Natural killer cell treated with Interleukin-12 subunit alpha and Interleukin-12 subunit beta and Interleukin-15 and Interleukin-18, amount 100 ng/mL, for 72 hours (primary cell): ENCODE measurements at regions not wholly inside any gene's neighbourhood (a gene's known extent, or its start where the extent isn't known, plus 50 kb on each side); places are given as distances from the start of the nearest gene placed in this dataset.

Source experiments
- ATAC-seq, 2 donors: fragments of 150-1000 bp; cut with Tn5 transposase in 1 of 2; sonication (Bioruptor Pico), chemical (Tn5 transposase) in 1 of 2; 2 replicates each; pipeline ENCODE4 v1.10.0; 2021
- DNase-seq: peaks from one replicate; pipeline ENCODE4 v3.0.0; 2022; ENCODE audit warnings: low spot score
- H3K27ac Mint-ChIP-seq, 2 donors: 1 replicate in 1 of 2; 2 replicates in 1 of 2; pipeline ENCODE4 v1.8.0; 2022; ENCODE audit warnings: mixed read lengths in 2 of 2, mild to moderate bottlenecking in 1 of 2, moderate library complexity in 1 of 2
- H3K27me3 Mint-ChIP-seq, 2 donors: 1 replicate in 1 of 2; 2 replicates in 1 of 2; pipeline ENCODE4 v1.8.0; 2022; ENCODE audit warnings: mixed read lengths in 2 of 2
- H3K36me3 Mint-ChIP-seq: one replicate; pipeline ENCODE4 v1.8.0; 2022; ENCODE audit warnings: mixed read lengths
- H3K4me1 Mint-ChIP-seq, 2 donors: 1 replicate in 1 of 2; 2 replicates in 1 of 2; pipeline ENCODE4 v1.8.0; 2022; ENCODE audit warnings: low read depth in 2 of 2, mixed read lengths in 2 of 2, mild to moderate bottlenecking in 1 of 2
- H3K4me3 Mint-ChIP-seq: one replicate; pipeline ENCODE4 v1.8.0; 2022; ENCODE audit warnings: mixed read lengths
- H3K9me3 Mint-ChIP-seq: 2 replicates; pipeline ENCODE4 v1.8.0; 2022; ENCODE audit warnings: mixed read lengths

DNA sequence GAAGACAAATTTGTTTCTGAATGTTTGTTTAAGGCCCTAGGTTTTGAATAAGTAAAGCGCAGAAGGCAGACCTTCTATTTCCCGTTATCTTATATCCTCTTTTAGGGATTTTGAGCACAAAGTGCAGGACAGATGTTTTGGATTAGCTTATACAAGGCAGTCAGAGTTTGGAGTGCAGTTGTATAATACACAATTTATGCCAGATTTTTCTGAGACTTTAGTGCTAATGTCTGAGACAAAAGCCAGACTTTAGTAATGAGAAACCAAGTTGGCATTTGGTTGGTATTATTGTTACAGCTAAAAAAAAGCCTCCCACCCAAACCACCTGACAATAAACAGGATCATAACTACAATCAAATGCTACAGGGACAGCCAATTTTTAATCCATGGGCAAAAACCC is 309.9 kb upstream of the SATB1 start:
- ATAC-seq: no peak
- Mint-ChIP-seq H3K4me3 (no peak overlapping the region), H3K36me3 (peaks cover 21% of the 10 kb centered on the region), H3K4me1 (peaks cover 61 to 71% of the 10 kb centered on the region in 2 donors), H3K27me3 (no peaks in the 10 kb centered on the region), H3K9me3 (peaks cover 3% of the 10 kb centered on the region), H3K27ac (peak overlapping the region; percentile 96 to 99)
- DNase-seq: no peak

DNA sequence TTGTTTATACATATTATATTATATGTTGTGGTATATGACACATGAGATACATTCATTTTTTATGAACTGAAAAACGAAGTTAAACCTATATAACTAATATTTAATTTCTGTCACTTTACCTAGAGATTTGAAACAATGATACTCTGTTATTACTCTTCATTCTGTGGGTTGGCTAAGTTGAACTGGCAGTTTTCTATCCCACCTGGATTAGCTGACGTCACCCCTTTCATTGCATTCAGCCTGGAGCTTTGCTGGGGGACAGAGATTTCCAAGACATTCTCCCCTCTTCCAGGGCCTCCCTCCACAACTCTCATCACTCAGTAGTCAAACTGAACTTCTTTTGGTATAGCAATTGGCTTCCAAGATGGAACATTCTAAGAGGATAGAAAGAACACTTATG is 309.2 kb upstream of the SATB1 start:
- no peak for ATAC-seq
- Mint-ChIP-seq H3K27me3 (no peaks in the 10 kb centered on the region), H3K4me3 (no peak overlapping the region), H3K9me3 (peaks cover 3% of the 10 kb centered on the region), H3K36me3 (peaks cover 21% of the 10 kb centered on the region), H3K27ac (peak overlapping the region; percentile 96 to 99), H3K4me1 (peaks cover 59 to 70% of the 10 kb centered on the region in 2 donors)
- no peak for DNase-seq

DNA sequence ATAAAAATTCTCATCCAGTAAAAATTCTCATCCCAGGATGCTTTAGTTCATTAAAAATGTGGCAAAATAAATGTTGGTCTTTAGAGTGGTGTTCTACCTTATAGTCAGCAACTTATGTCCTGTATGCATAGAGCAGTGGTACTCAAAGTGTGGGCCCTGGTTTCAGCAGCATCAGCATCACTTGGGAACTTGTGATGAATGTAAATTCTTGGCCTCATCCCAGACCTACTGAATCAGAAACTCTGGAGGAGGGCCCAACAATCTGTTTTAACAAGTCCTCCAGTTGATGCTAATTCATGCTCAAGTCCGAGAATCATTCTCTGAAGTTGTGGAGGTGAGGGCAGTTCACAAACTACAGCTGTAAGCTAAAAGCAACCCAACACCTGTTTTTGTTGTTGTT is 307.3 kb upstream of the SATB1 start:
- Mint-ChIP-seq H3K27ac (no peak overlapping the region), H3K4me1 (peaks cover 55 to 59% of the 10 kb centered on the region in 2 donors), H3K9me3 (peaks cover 5% of the 10 kb centered on the region), H3K27me3 (no peaks in the 10 kb centered on the region), H3K4me3 (no peak overlapping the region), H3K36me3 (peaks cover 22% of the 10 kb centered on the region)
- no peak for DNase-seq
- no peak for ATAC-seq

DNA sequence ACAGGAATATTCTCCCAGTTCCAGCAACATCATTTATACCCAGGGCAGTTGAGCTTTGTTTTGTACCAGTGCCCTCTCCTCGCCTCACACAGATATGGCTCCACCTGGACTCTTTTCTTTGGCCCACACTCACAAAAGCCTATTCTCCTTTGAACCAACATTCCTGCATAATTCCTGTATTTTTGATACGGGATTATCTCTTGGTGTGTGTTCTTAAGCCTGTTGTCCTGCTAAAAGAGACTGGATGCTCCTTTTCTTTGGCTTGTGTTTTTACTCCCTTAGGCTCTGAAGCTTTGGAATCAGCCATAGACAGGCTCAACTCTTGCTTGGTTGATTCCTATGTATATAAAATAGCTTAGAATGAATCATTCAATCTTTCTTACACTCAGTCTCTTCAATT is 305.4 kb upstream of the SATB1 start:
- Mint-ChIP-seq H3K27ac (peak overlapping the region; percentile 42 to 95), H3K27me3 (no peaks in the 10 kb centered on the region), H3K9me3 (peaks cover 9% of the 10 kb centered on the region), H3K36me3 (peaks cover 29% of the 10 kb centered on the region), H3K4me1 (peaks cover 59 to 62% of the 10 kb centered on the region in 2 donors), H3K4me3 (no peak overlapping the region)
- DNase-seq (no peak), ATAC-seq (no peak)

DNA sequence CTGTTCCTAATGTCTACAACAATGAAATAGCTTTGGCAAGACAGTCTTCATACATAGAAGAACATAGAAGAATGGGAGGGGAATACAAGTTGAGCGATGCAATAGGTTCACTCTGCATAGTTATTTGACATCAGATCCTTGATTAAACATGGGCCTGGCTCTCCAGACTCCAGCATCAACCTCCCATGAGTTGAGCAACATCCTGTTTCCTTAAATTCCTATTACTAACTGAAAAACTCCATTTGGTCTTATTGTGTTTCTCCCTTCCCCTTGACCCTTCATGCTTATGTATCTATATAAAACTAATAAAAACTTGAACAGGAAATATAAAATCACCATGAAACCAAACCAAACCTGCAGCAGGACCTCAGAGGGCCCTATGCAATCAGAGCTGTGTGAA is 304.5 kb upstream of the SATB1 start:
- peaks cover 62 to 64% of the 10 kb centered on the region in 2 donors for H3K4me1 Mint-ChIP-seq
- peaks cover 22% of the 10 kb centered on the region for H3K36me3 Mint-ChIP-seq
- no peak overlapping the region for H3K4me3 Mint-ChIP-seq
- H3K27ac Mint-ChIP-seq: peak overlapping the region; percentile 42 to 95
- H3K27me3 Mint-ChIP-seq: no peaks in the 10 kb centered on the region
- H3K9me3 Mint-ChIP-seq: peaks cover 9% of the 10 kb centered on the region
- no peak for ATAC-seq
- DNase-seq: no peak

DNA sequence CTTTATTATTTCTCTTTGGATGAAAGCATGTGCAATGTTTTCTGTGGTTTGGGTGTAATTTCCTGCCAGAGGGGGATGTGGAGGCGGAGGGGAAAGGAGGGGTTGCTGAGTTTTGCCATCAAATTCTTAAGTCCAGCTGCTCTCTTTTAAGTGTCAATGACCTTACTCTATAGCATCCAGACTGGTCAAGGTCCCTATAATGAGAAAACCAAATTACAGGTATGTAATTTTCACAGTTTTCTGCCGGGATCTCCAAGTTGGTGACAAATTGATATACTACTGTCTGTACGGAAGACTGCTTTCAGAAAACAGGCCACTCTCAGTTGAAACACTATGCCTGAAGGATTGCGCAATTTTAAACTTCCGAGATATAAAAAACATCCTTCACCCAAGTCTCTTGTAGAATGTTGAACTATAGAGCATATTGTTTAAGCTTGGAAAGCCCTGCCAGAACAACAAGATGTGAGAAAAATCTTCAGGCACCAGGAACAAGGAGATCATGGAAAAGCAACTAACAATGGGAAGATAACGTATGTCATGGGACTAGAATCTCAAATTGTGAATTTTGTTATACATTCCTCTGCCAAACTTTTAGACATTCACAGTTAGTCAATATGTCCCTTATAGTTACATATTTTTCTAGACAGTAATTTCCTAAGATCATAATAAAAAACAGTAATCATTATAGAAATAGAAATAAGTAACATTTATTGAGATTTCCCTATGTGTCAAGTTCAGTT is 300.7 kb upstream of the SATB1 start:
- H3K36me3 Mint-ChIP-seq: peaks cover 14% of the 10 kb centered on the region
- H3K4me1 Mint-ChIP-seq: peaks cover 66 to 68% of the 10 kb centered on the region in 2 donors
- peaks cover 6% of the 10 kb centered on the region for H3K9me3 Mint-ChIP-seq
- H3K27me3 Mint-ChIP-seq: no peaks in the 10 kb centered on the region
- DNase-seq: peak; percentile 86
- peak overlapping the region; percentile 78 for H3K4me3 Mint-ChIP-seq
- peak overlapping the region; percentile 95 to 98 for H3K27ac Mint-ChIP-seq
- ATAC-seq: peak; percentile 77 to 86

DNA sequence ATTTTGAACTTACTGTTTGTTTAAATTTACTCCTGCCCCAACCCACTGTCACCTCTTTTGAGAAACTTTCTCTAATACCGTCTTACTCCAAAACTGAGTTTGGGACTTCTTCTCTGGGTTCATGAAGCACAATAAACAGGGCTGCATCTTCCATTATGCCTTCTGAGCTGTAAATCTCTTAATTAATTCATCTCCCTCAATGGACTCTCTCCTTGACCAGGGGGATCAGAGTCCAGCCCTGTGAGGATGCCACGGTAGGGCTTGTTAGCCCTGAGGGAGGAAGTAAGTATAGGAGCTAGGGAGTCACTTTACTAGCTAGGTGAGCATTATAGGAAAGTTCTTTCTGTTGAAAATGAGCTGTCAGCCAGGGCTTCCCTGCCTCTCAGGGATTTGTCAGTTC is 299.3 kb upstream of the SATB1 start:
- ATAC-seq: no peak
- no peak for DNase-seq
- Mint-ChIP-seq H3K9me3 (peaks cover 6% of the 10 kb centered on the region), H3K4me3 (peak overlapping the region; percentile 78), H3K27me3 (no peaks in the 10 kb centered on the region), H3K4me1 (peaks cover 57 to 63% of the 10 kb centered on the region in 2 donors), H3K36me3 (peaks cover 16% of the 10 kb centered on the region), H3K27ac (peak overlapping the region; percentile 95 to 98)

DNA sequence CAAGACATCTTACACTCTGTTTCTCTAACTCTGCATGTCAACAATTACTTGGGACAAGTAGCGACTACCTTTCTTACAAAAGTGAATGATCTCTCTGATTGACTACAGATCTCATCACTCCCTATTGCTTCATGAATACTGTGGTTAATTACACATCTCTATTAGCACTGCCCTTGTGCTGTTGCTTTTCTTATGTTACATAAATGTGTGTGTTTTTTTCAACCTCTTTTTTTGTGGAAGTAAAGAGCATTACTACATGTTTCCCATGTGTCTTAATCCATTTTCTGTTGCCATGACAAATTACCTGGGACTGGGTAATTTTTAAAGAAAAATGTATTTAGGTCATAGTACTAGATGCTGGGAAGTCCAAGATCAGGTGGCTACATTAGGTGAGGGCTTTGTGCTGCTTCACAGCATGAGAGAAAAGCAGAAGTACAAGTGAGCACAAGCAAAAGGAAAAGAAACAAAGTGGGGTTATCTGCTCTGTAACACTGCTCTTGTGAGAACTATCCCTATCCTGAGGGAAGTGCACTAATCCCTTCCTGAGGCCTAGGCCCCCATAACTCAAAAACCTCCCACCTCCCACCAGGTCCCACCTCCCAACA is 298.2 kb upstream of the SATB1 start:
- H3K4me3 Mint-ChIP-seq: peak overlapping the region; percentile 78

DNA sequence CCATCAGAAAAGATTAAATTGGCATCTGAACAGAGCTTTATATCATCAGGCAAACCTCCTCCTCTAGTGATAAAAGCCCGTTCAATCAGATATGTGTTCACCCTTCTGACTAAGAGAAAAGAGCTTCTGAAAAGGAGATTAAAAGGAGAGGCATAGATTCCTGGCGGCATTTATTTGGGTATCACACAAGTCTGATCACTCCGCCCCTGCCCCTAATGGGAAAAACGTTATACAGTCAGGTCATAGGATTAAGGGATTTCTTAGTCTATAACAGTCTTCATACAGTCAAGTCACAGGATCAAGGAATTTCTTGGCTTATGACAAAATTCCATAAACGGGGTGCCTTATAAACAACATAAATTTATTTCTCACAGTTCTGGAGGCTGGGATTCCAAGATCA is 295.4 kb upstream of the SATB1 start:
- Mint-ChIP-seq H3K27ac (peak overlapping the region; percentile 95 to 98), H3K9me3 (peaks cover 3% of the 10 kb centered on the region), H3K36me3 (peaks cover 29% of the 10 kb centered on the region), H3K27me3 (no peaks in the 10 kb centered on the region), H3K4me3 (no peak overlapping the region), H3K4me1 (peaks cover 63 to 66% of the 10 kb centered on the region in 2 donors)
- ATAC-seq: no peak
- DNase-seq: no peak

More for the DNA sequence above, 298.2 kb upstream of the SATB1 start:
- Mint-ChIP-seq H3K27ac (peak overlapping the region; percentile 95 to 98), H3K27me3 (no peaks in the 10 kb centered on the region), H3K4me1 (peaks cover 63 to 66% of the 10 kb centered on the region in 2 donors), H3K36me3 (peaks cover 25% of the 10 kb centered on the region), H3K9me3 (peaks cover 6% of the 10 kb centered on the region)
- ATAC-seq: peak in 1 of 2 donors; percentile 41
- DNase-seq: no peak

DNA sequence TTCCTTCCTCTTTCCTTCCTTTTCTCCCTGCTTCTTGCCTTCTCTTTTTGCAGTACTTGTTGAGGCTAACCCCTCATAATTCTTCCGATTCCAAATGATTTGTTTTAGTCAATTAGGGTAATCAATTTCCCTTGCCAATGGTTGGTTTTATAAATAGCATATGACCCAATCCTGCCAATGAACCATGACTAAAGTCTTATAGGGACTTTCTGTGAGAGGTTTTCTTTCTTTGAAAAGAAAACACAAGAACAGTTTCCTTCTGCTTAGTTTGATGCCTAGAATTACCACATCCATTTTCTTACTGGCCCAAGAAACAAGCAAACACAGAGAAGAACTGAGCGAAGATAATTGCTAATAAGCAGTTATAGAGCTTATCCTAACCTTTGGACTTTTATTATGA is 292.5 kb upstream of the SATB1 start:
- Mint-ChIP-seq H3K4me3 (peak overlapping the region; percentile 67), H3K36me3 (peaks cover 35% of the 10 kb centered on the region), H3K9me3 (peaks cover 3% of the 10 kb centered on the region), H3K27ac (peak overlapping the region; percentile 95 to 99), H3K27me3 (no peaks in the 10 kb centered on the region), H3K4me1 (peaks cover 59 to 62% of the 10 kb centered on the region in 2 donors)
- DNase-seq: no peak
- peak; percentile 31 to 43 for ATAC-seq

DNA sequence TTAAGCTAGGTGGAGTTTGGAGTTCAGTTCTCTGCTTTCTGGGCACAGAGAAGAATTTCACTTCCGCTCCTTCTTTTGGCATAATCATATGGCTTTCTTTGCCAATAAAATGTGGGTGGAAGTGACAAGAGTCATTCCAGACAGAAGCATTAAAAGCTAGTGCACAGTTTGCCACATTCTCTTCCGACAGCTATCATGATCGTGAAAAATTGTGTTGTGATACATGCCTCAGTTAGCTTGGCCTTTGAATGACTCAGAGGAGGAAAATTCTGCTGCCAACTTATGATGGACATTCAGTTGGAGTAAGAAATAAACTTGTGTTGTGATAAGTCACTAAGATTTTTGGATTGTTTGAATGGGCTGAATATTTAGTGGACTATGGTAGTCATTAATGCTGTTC is 291.7 kb upstream of the SATB1 start:
- ATAC-seq: no peak
- Mint-ChIP-seq H3K36me3 (peaks cover 35% of the 10 kb centered on the region), H3K4me3 (peak overlapping the region; percentile 67), H3K27ac (peak overlapping the region; percentile 95 to 99), H3K27me3 (no peaks in the 10 kb centered on the region), H3K9me3 (peaks cover 3% of the 10 kb centered on the region), H3K4me1 (peaks cover 65 to 69% of the 10 kb centered on the region in 2 donors)
- DNase-seq: no peak

DNA sequence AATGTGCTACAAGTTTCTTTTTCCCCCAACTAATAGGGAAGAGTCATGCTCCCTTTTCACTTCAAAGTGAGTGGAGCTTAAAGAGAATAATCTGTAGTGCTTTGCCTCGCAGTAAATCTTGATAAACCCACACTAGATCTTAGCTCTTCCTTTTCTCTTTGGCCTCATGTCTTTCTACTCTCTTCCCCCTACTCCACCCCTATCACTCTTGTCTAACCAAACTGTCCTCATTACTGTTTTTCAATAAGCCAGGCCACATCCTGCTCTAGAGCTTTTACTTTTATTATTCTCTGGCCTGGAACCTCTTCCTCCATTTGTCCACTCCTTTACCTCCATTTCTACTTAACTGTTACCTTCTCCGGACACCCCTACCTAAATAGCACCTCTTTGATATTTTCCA is 291.0 kb upstream of the SATB1 start:
- peak; percentile 33 to 57 for ATAC-seq
- DNase-seq: no peak
- H3K27me3 Mint-ChIP-seq: no peaks in the 10 kb centered on the region
- peak overlapping the region; percentile 67 for H3K4me3 Mint-ChIP-seq
- H3K9me3 Mint-ChIP-seq: peaks cover 3% of the 10 kb centered on the region
- peak overlapping the region; percentile 95 to 99 for H3K27ac Mint-ChIP-seq
- peaks cover 69 to 74% of the 10 kb centered on the region in 2 donors for H3K4me1 Mint-ChIP-seq
- H3K36me3 Mint-ChIP-seq: peaks cover 35% of the 10 kb centered on the region

DNA sequence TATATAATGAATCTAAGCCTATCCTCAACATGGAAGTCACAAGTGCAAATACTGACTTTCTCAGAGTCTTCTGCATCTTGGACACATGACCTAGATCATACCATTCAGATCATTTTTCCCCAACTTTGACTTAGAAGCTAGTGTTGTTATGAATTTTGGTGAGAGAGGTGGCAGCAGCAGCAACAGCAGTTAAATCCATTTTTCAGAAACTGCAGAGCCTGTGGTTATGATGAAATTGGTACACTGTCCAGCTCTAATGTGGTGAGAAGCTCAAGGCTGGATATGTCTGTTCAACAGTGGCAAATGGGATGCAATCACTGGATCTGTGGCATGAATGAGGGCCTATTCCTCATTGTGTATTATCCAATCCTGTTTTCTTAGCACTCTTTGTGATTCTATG is 290.1 kb upstream of the SATB1 start:
- ATAC-seq (peak; percentile 14 to 43), DNase-seq (peak; percentile 61)
- peaks cover 29% of the 10 kb centered on the region for H3K36me3 Mint-ChIP-seq
- H3K4me1 Mint-ChIP-seq: peaks cover 66 to 75% of the 10 kb centered on the region in 2 donors
- peak overlapping the region; percentile 95 to 99 for H3K27ac Mint-ChIP-seq
- no peaks in the 10 kb centered on the region for H3K27me3 Mint-ChIP-seq
- H3K4me3 Mint-ChIP-seq: peak overlapping the region; percentile 67
- peaks cover 3% of the 10 kb centered on the region for H3K9me3 Mint-ChIP-seq

DNA sequence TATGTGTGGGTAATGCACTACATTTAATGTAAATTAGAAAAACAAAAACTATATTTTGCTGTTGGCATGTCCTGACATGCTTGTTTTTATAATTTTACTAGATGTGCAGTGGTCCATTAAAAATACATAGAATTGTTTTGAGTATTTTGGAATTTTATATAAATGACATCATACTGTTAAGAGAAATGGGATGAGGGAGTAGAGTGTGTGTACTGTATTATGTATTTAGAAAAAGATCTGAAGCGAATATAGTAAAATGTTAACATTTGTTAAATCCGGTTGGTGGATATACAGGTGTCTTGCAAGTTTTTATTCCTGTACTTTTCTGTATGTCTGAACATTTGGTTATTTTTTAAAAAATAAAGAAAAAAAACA is 288.4 kb upstream of the SATB1 start:
- Mint-ChIP-seq H3K4me3 (peak overlapping the region; percentile 77), H3K9me3 (peaks cover 6% of the 10 kb centered on the region)
- ATAC-seq: no peak

More for the DNA sequence above, 288.4 kb upstream of the SATB1 start:
- no peaks in the 10 kb centered on the region for H3K27me3 Mint-ChIP-seq
- H3K4me1 Mint-ChIP-seq: peaks cover 68 to 69% of the 10 kb centered on the region in 2 donors
- H3K36me3 Mint-ChIP-seq: peaks cover 27% of the 10 kb centered on the region
- H3K27ac Mint-ChIP-seq: peak overlapping the region; percentile 95 to 99
- DNase-seq: no peak
